B cell (primary cell): ENCODE measurements at regions not wholly inside any gene's neighbourhood (a gene's known extent, or its start where the extent isn't known, plus 50 kb on each side); places are given as distances from the start of the nearest gene placed in this dataset.

ENCODE experiments used
- ATAC-seq: fragments of 200-7000 bp; cut with Tn5 transposase; one replicate; pipeline ENCODE4 v1.10.0; 2021; ENCODE audit warnings: low read depth, mild to moderate bottlenecking, moderate number of reproducible peaks, moderate library complexity
- CTCF ChIA-PET: fragments of 350-600 bp; sonication (Branson Sonifier 250); formaldehyde crosslinking; loops from one replicate; lab custom pipeline; 2021; ENCODE audit warnings: antibody characterized with exemption, inconsistent platforms; lab: Charles Lee
- POLR2A ChIA-PET: fragments of 350-600 bp; sonication (Branson Sonifier 250); formaldehyde crosslinking; loops from one replicate; lab custom pipeline; 2021; ENCODE audit warnings: antibody characterized with exemption; lab: Charles Lee
- DNase-seq: peaks from one replicate; pipeline ENCODE4 v3.0.0; 2013
- H2AFZ ChIP-seq: 2 replicates; pipeline ENCODE4 v1.6.1; 2012; ENCODE audit warnings: mild to moderate bottlenecking, low read depth, low read length; ENCODE audit not compliant: insufficient read depth, poor library complexity, severe bottlenecking
- H3K27ac ChIP-seq, 2 donors: 1 replicate in 1 of 2; 2 replicates in 1 of 2; pipeline ENCODE4 v1.5.1; 2012 to 2013; ENCODE audit warnings: low read length in 2 of 2, mild to moderate bottlenecking in 2 of 2, moderate library complexity in 1 of 2
- H3K27me3 ChIP-seq, 4 experiments: fragments of 200-600 bp in 1 of 4; sonication (generic) in 1 of 4; replicated peaks in 1 of 4; 1 replicate in 2 of 4; 2 replicates in 2 of 4; pipeline versions ENCODE4 v1.6.1 to v1.7.0; 2013 to 2016; ENCODE audit warnings: low read length in 3 of 4, mild to moderate bottlenecking in 2 of 4, mixed read lengths in 1 of 4, moderate library complexity in 1 of 4; ENCODE audit not compliant: insufficient read depth in 4 of 4, control insufficient read depth in 3 of 4; ENCODE audit errors: control extremely low read depth in 1 of 4
- H3K36me3 ChIP-seq, 2 experiments: replicated peaks in 1 of 2; 1 replicate in 1 of 2; 2 replicates in 1 of 2; pipeline versions ENCODE4 v1.6.1 to v1.7.1; 2013; ENCODE audit warnings: low read length in 1 of 2; ENCODE audit not compliant: insufficient read depth in 2 of 2, control insufficient read depth in 1 of 2; ENCODE audit errors: control extremely low read depth in 1 of 2, extremely low read depth in 1 of 2
- H3K4me1 ChIP-seq, 2 donors: fragments of 200-600 bp in 1 of 2; sonication (generic) in 1 of 2; 1 replicate in 1 of 2; 2 replicates in 1 of 2; pipeline versions ENCODE4 v1.5.1 to v1.6.1; 2013 to 2017; ENCODE audit warnings: low read length in 2 of 2; ENCODE audit not compliant: control insufficient read depth in 2 of 2, insufficient read depth in 2 of 2
- H3K4me2 ChIP-seq: replicated peaks from 2 replicates; pipeline ENCODE3; 2012; ENCODE audit warnings: mild to moderate bottlenecking, low read depth, low read length; ENCODE audit not compliant: poor library complexity, severe bottlenecking
- H3K4me3 ChIP-seq, 5 experiments: fragments of 200-600 bp in 1 of 5; sonication (generic) in 1 of 5; 1 replicate in 3 of 5; 2 replicates in 2 of 5; pipeline versions ENCODE4 v1.5.1 to v1.7.0; 2011 to 2016; ENCODE audit warnings: low read length in 4 of 5, mild to moderate bottlenecking in 4 of 5, low read depth in 2 of 5, control low read depth in 1 of 5, moderate library complexity in 1 of 5; ENCODE audit not compliant: insufficient read depth in 1 of 5; ENCODE audit errors: control extremely low read depth in 1 of 5, extremely low read depth in 1 of 5
- H3K79me2 ChIP-seq: fragments of 200-600 bp; sonication (generic); one replicate; pipeline ENCODE4 v1.6.0; 2016; ENCODE audit warnings: low read length; ENCODE audit not compliant: control insufficient read depth, insufficient read depth
- H3K9ac ChIP-seq: fragments of 200-600 bp; sonication (generic); 2 replicates; pipeline ENCODE4 v1.6.1; 2017; ENCODE audit warnings: mild to moderate bottlenecking, low read length, moderate library complexity
- H3K9me3 ChIP-seq, 3 donors: one replicate each; pipeline versions ENCODE4 v1.6.1 to v1.7.1; 2013; ENCODE audit warnings: low read length in 2 of 3; ENCODE audit not compliant: control insufficient read depth in 2 of 3, insufficient read depth in 1 of 3; ENCODE audit errors: control extremely low read depth in 1 of 3
- H4K20me1 ChIP-seq: 2 replicates; pipeline ENCODE4 v1.6.0; 2012; ENCODE audit warnings: mild to moderate bottlenecking, low read length; ENCODE audit not compliant: insufficient read depth, control insufficient read depth, poor library complexity, severe bottlenecking
- H3K27ac Mint-ChIP-seq: one replicate; pipeline ENCODE4 v1.8.0; 2021; ENCODE audit warnings: mixed read lengths
- H3K27me3 Mint-ChIP-seq: one replicate; pipeline ENCODE4 v1.8.0; 2021; ENCODE audit warnings: mixed read lengths
- H3K4me1 Mint-ChIP-seq: one replicate; pipeline ENCODE4 v1.8.0; 2021; ENCODE audit warnings: mixed read lengths
- H3K4me3 Mint-ChIP-seq: one replicate; pipeline ENCODE4 v1.8.0; 2021; ENCODE audit warnings: mixed read lengths
- H3K9me3 Mint-ChIP-seq: one replicate; pipeline ENCODE4 v1.8.0; 2022; ENCODE audit warnings: mixed read lengths; ENCODE audit not compliant: insufficient read depth
- EZH2 ChIP-seq: IDR thresholded peaks from 2 replicates; pipeline ENCODE4 v1.6.1; 2012; ENCODE audit warnings: borderline replicate concordance, low read depth, mild to moderate bottlenecking, moderate library complexity, low read length; ENCODE audit not compliant: insufficient read depth, poor library complexity, severe bottlenecking
- WGBS: methylation state at CpG from one replicate; pipeline ENCODE4 v1.1.5; 2013; ENCODE audit warnings: missing lambda C conversion rate; ENCODE audit not compliant: insufficient coverage; 5-methylcytosine and 5-hydroxymethylcytosine counted together
- intact Hi-C: fragments of 100-400 bp; cut with micrococcal nuclease; formaldehyde crosslinking; loops from one replicate; pipeline ENCODE4 v1.10.0; 2022
- TF ChIP-seq, protein P1 (sequence below): fragments of 200-600 bp; IDR thresholded peaks from one replicate; pipeline ENCODE4 v1.8.0; 2022; ENCODE audit warnings: antibody characterized with exemption, mild to moderate bottlenecking

DNA sequence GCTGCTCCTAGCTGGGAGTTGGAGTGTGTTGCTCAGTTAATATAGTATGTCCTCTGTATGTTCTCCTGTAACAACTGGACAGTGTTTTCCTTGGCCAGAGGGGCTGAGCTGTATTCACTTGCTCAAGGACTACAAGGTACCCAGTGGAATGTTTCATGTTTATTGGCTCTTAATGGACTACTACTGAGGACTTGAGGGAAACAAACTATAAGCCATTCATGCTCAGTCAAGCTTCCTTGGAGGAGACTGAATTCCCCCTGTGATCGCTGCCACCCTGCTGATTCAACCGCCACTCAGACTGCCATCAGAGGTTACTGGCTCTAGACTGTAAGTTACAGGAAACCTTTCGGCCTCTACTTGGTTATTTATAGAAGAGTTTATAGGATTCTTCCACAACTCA, 166.6 kb downstream of the ZC3H11B start:
- POLR2A ChIA-PET: no interaction called here
- no peaks in the 10 kb centered on the region for H3K4me1 Mint-ChIP-seq

DNA sequence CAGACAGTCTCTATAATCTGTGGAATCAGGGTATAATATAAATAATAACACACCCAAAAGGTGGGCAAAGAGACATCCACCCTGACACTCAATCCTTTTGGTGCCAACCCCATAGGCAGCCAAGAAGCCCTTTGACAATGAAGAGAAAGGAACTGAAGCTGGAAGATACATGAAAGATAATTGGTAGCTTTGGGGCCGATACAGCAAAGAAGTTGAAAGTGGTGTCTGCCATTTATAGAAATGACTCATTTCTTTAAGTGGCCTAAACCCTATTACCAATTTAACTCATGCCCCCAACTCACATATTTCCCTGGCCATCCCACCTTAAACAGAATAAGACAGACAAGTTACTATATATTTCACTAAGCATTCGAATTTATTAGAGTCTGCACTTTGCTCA, 167.0 kb downstream of the ZC3H11B start:
- no CpG with 5 or more reads among the region's 2 CpGs for WGBS

More for the DNA sequence above, 166.6 kb downstream of the ZC3H11B start:
- CTCF ChIA-PET: no interaction called here
- no peaks in the 10 kb centered on the region for H3K9me3 ChIP-seq
- DNase-seq: no peak
- WGBS: no CpG with 5 or more reads among the region's 3 CpGs
- no peak for ATAC-seq
- no peaks in the 10 kb centered on the region for H4K20me1 ChIP-seq
- H3K27me3 ChIP-seq: no peaks in the 10 kb centered on the region
- no peak overlapping the region for H3K4me2 ChIP-seq
- H3K27me3 Mint-ChIP-seq: no peaks in the 10 kb centered on the region
- H3K9ac ChIP-seq: no peak overlapping the region
- H3K36me3 ChIP-seq: no peaks in the 10 kb centered on the region
- H3K27ac ChIP-seq: no peak overlapping the region
- no peak overlapping the region for H2AFZ ChIP-seq
- no peak overlapping the region for H3K4me3 Mint-ChIP-seq
- intact Hi-C loops: no loop called here
- TF ChIP-seq, protein P1, sequence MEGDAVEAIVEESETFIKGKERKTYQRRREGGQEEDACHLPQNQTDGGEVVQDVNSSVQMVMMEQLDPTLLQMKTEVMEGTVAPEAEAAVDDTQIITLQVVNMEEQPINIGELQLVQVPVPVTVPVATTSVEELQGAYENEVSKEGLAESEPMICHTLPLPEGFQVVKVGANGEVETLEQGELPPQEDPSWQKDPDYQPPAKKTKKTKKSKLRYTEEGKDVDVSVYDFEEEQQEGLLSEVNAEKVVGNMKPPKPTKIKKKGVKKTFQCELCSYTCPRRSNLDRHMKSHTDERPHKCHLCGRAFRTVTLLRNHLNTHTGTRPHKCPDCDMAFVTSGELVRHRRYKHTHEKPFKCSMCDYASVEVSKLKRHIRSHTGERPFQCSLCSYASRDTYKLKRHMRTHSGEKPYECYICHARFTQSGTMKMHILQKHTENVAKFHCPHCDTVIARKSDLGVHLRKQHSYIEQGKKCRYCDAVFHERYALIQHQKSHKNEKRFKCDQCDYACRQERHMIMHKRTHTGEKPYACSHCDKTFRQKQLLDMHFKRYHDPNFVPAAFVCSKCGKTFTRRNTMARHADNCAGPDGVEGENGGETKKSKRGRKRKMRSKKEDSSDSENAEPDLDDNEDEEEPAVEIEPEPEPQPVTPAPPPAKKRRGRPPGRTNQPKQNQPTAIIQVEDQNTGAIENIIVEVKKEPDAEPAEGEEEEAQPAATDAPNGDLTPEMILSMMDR: no peak
- no peak for TF ChIP-seq EZH2
- no peaks in the 10 kb centered on the region for H3K9me3 Mint-ChIP-seq
- no peaks in the 10 kb centered on the region for H3K4me1 ChIP-seq
- no peaks in the 10 kb centered on the region for H3K79me2 ChIP-seq
- no peak overlapping the region for H3K27ac Mint-ChIP-seq
- no peak overlapping the region for H3K4me3 ChIP-seq

More for the DNA sequence above, 167.0 kb downstream of the ZC3H11B start:
- Histone ChIP-seq H3K4me2 (no peak overlapping the region), H3K36me3 (no peaks in the 10 kb centered on the region), H3K9ac (no peak overlapping the region), H3K4me3 (no peak overlapping the region), H2AFZ (no peak overlapping the region), H3K9me3 (no peaks in the 10 kb centered on the region), H3K27ac (no peak overlapping the region), H3K4me1 (no peaks in the 10 kb centered on the region), H4K20me1 (no peaks in the 10 kb centered on the region), H3K79me2 (no peaks in the 10 kb centered on the region), H3K27me3 (no peaks in the 10 kb centered on the region)
- ChIA-PET POLR2A (no interaction called here), CTCF (interaction anchor here (0.7 kb wide), 1 partner anchor 383 kb away, joined by 3 read pairs; no protein-coding TSS in a partner anchor)
- Mint-ChIP-seq H3K9me3 (no peaks in the 10 kb centered on the region), H3K4me1 (no peaks in the 10 kb centered on the region), H3K4me3 (no peak overlapping the region), H3K27me3 (no peaks in the 10 kb centered on the region), H3K27ac (no peak overlapping the region)
- intact Hi-C loops: no loop called here
- no peak for TF ChIP-seq EZH2
- TF ChIP-seq, protein P1: no peak
- ATAC-seq: no peak
- DNase-seq: no peak
